B cell (primary cell): ENCODE measurements at regions not wholly inside any gene's neighbourhood (a gene's known extent, or its start where the extent isn't known, plus 50 kb on each side); places are given as distances from the start of the nearest gene placed in this dataset.

Experiments used
- ATAC-seq: fragments of 200-7000 bp; cut with Tn5 transposase; one replicate; pipeline ENCODE4 v1.10.0; 2021; ENCODE audit warnings: low read depth, mild to moderate bottlenecking, moderate number of reproducible peaks, moderate library complexity
- CTCF ChIA-PET: fragments of 350-600 bp; sonication (Branson Sonifier 250); formaldehyde crosslinking; loops from one replicate; lab custom pipeline; 2021; ENCODE audit warnings: antibody characterized with exemption, inconsistent platforms; lab: Charles Lee
- POLR2A ChIA-PET: fragments of 350-600 bp; sonication (Branson Sonifier 250); formaldehyde crosslinking; loops from one replicate; lab custom pipeline; 2021; ENCODE audit warnings: antibody characterized with exemption; lab: Charles Lee
- DNase-seq: peaks from one replicate; pipeline ENCODE4 v3.0.0; 2013
- H2AFZ ChIP-seq: 2 replicates; pipeline ENCODE4 v1.6.1; 2012; ENCODE audit warnings: mild to moderate bottlenecking, low read depth, low read length; ENCODE audit not compliant: insufficient read depth, poor library complexity, severe bottlenecking
- H3K27ac ChIP-seq, 2 donors: 1 replicate in 1 of 2; 2 replicates in 1 of 2; pipeline ENCODE4 v1.5.1; 2012 to 2013; ENCODE audit warnings: low read length in 2 of 2, mild to moderate bottlenecking in 2 of 2, moderate library complexity in 1 of 2
- H3K27me3 ChIP-seq, 4 experiments: fragments of 200-600 bp in 1 of 4; sonication (generic) in 1 of 4; replicated peaks in 1 of 4; 1 replicate in 2 of 4; 2 replicates in 2 of 4; pipeline versions ENCODE4 v1.6.1 to v1.7.0; 2013 to 2016; ENCODE audit warnings: low read length in 3 of 4, mild to moderate bottlenecking in 2 of 4, mixed read lengths in 1 of 4, moderate library complexity in 1 of 4; ENCODE audit not compliant: insufficient read depth in 4 of 4, control insufficient read depth in 3 of 4; ENCODE audit errors: control extremely low read depth in 1 of 4
- H3K36me3 ChIP-seq, 2 experiments: replicated peaks in 1 of 2; 1 replicate in 1 of 2; 2 replicates in 1 of 2; pipeline versions ENCODE4 v1.6.1 to v1.7.1; 2013; ENCODE audit warnings: low read length in 1 of 2; ENCODE audit not compliant: insufficient read depth in 2 of 2, control insufficient read depth in 1 of 2; ENCODE audit errors: control extremely low read depth in 1 of 2, extremely low read depth in 1 of 2
- H3K4me1 ChIP-seq, 2 donors: fragments of 200-600 bp in 1 of 2; sonication (generic) in 1 of 2; 1 replicate in 1 of 2; 2 replicates in 1 of 2; pipeline versions ENCODE4 v1.5.1 to v1.6.1; 2013 to 2017; ENCODE audit warnings: low read length in 2 of 2; ENCODE audit not compliant: control insufficient read depth in 2 of 2, insufficient read depth in 2 of 2
- H3K4me2 ChIP-seq: replicated peaks from 2 replicates; pipeline ENCODE3; 2012; ENCODE audit warnings: mild to moderate bottlenecking, low read depth, low read length; ENCODE audit not compliant: poor library complexity, severe bottlenecking
- H3K4me3 ChIP-seq, 5 experiments: fragments of 200-600 bp in 1 of 5; sonication (generic) in 1 of 5; 1 replicate in 3 of 5; 2 replicates in 2 of 5; pipeline versions ENCODE4 v1.5.1 to v1.7.0; 2011 to 2016; ENCODE audit warnings: low read length in 4 of 5, mild to moderate bottlenecking in 4 of 5, low read depth in 2 of 5, control low read depth in 1 of 5, moderate library complexity in 1 of 5; ENCODE audit not compliant: insufficient read depth in 1 of 5; ENCODE audit errors: control extremely low read depth in 1 of 5, extremely low read depth in 1 of 5
- H3K79me2 ChIP-seq: fragments of 200-600 bp; sonication (generic); one replicate; pipeline ENCODE4 v1.6.0; 2016; ENCODE audit warnings: low read length; ENCODE audit not compliant: control insufficient read depth, insufficient read depth
- H3K9ac ChIP-seq: fragments of 200-600 bp; sonication (generic); 2 replicates; pipeline ENCODE4 v1.6.1; 2017; ENCODE audit warnings: mild to moderate bottlenecking, low read length, moderate library complexity
- H3K9me3 ChIP-seq, 3 donors: one replicate each; pipeline versions ENCODE4 v1.6.1 to v1.7.1; 2013; ENCODE audit warnings: low read length in 2 of 3; ENCODE audit not compliant: control insufficient read depth in 2 of 3, insufficient read depth in 1 of 3; ENCODE audit errors: control extremely low read depth in 1 of 3
- H4K20me1 ChIP-seq: 2 replicates; pipeline ENCODE4 v1.6.0; 2012; ENCODE audit warnings: mild to moderate bottlenecking, low read length; ENCODE audit not compliant: insufficient read depth, control insufficient read depth, poor library complexity, severe bottlenecking
- H3K27ac Mint-ChIP-seq: one replicate; pipeline ENCODE4 v1.8.0; 2021; ENCODE audit warnings: mixed read lengths
- H3K27me3 Mint-ChIP-seq: one replicate; pipeline ENCODE4 v1.8.0; 2021; ENCODE audit warnings: mixed read lengths
- H3K4me1 Mint-ChIP-seq: one replicate; pipeline ENCODE4 v1.8.0; 2021; ENCODE audit warnings: mixed read lengths
- H3K4me3 Mint-ChIP-seq: one replicate; pipeline ENCODE4 v1.8.0; 2021; ENCODE audit warnings: mixed read lengths
- H3K9me3 Mint-ChIP-seq: one replicate; pipeline ENCODE4 v1.8.0; 2022; ENCODE audit warnings: mixed read lengths; ENCODE audit not compliant: insufficient read depth
- CTCF ChIP-seq: fragments of 200-600 bp; IDR thresholded peaks from one replicate; pipeline ENCODE4 v1.8.0; 2022; ENCODE audit warnings: antibody characterized with exemption, mild to moderate bottlenecking
- EZH2 ChIP-seq: IDR thresholded peaks from 2 replicates; pipeline ENCODE4 v1.6.1; 2012; ENCODE audit warnings: borderline replicate concordance, low read depth, mild to moderate bottlenecking, moderate library complexity, low read length; ENCODE audit not compliant: insufficient read depth, poor library complexity, severe bottlenecking
- WGBS: methylation state at CpG from one replicate; pipeline ENCODE4 v1.1.5; 2013; ENCODE audit warnings: missing lambda C conversion rate; ENCODE audit not compliant: insufficient coverage; 5-methylcytosine and 5-hydroxymethylcytosine counted together
- intact Hi-C: fragments of 100-400 bp; cut with micrococcal nuclease; formaldehyde crosslinking; loops from one replicate; pipeline ENCODE4 v1.10.0; 2022

GRCh38 chr15:95620934-95621579, 709.4 kb upstream of the NR2F2 start:
- Histone ChIP-seq H3K27me3 (no peaks in the 10 kb centered on the region), H3K9me3 (no peaks in the 10 kb centered on the region), H3K27ac (no peak overlapping the region), H4K20me1 (no peaks in the 10 kb centered on the region), H3K9ac (no peak overlapping the region), H3K4me3 (no peak overlapping the region), H3K4me2 (no peak overlapping the region), H3K79me2 (no peaks in the 10 kb centered on the region), H3K4me1 (no peaks in the 10 kb centered on the region), H2AFZ (no peak overlapping the region), H3K36me3 (no peaks in the 10 kb centered on the region)
- no CpG with 5 or more reads among the region's 1 CpG for WGBS
- DNase-seq (no peak), ATAC-seq (no peak)
- Mint-ChIP-seq H3K27ac (no peak overlapping the region), H3K4me1 (no peaks in the 10 kb centered on the region), H3K27me3 (no peaks in the 10 kb centered on the region), H3K9me3 (peaks cover 5% of the 10 kb centered on the region), H3K4me3 (no peak overlapping the region)
- ChIA-PET POLR2A (no interaction called here), CTCF (no interaction called here)
- intact Hi-C loops: no loop called here
- TF ChIP-seq CTCF (no peak), EZH2 (no peak)

- no peak overlapping the region for H3K27ac ChIP-seq
- intact Hi-C loops: no loop called here
- Mint-ChIP-seq H3K9me3 (peaks cover 5% of the 10 kb centered on the region), H3K4me1 (no peaks in the 10 kb centered on the region), H3K27ac (no peak overlapping the region), H3K4me3 (no peak overlapping the region), H3K27me3 (no peaks in the 10 kb centered on the region)
- no peaks in the 10 kb centered on the region for H3K27me3 ChIP-seq
- no peaks in the 10 kb centered on the region for H4K20me1 ChIP-seq
- ChIA-PET CTCF (no interaction called here), POLR2A (no interaction called here)
- no peak overlapping the region for H3K4me2 ChIP-seq
- no peak overlapping the region for H3K9ac ChIP-seq
- H3K4me1 ChIP-seq: no peaks in the 10 kb centered on the region
- TF ChIP-seq CTCF (no peak), EZH2 (no peak)
- no peaks in the 10 kb centered on the region for H3K79me2 ChIP-seq
- no peaks in the 10 kb centered on the region for H3K36me3 ChIP-seq
- no peak for ATAC-seq
- peaks cover 0 to 3% (median 0%) of the 10 kb centered on the region in 3 donors for H3K9me3 ChIP-seq
- DNase-seq: no peak
- H3K4me3 ChIP-seq: no peak overlapping the region
- H2AFZ ChIP-seq: no peak overlapping the region
These were observed 707.7 kb upstream of the NR2F2 start for GRCh38 chr15:95622843-95623242.
